Psoas muscle (tissue), 7 donors: ENCODE measurements at regions not wholly inside any gene's neighbourhood (a gene's known extent, or its start where the extent isn't known, plus 50 kb on each side); places are given as distances from the start of the nearest gene placed in this dataset.

ENCODE experiments used
- ATAC-seq, 4 donors: fragments of 200-7000 bp; cut with Tn5 transposase; one replicate each; pipeline ENCODE4 v1.9.1; 2020; ENCODE audit warnings: moderate library complexity in 3 of 4, mild to moderate bottlenecking in 2 of 4
- DNase-seq, 2 donors: peaks; one replicate each; pipeline ENCODE4 v3.0.0-alpha.2; 2020
- H3K27ac ChIP-seq: fragments of 200-600 bp; one replicate; pipeline ENCODE4 v1.8.0; 2022
- H3K27me3 ChIP-seq, 3 donors: fragments of 200-600 bp in 1 of 3; one replicate each; pipeline versions ENCODE4 v1.6.1 to v1.8.0; 2013 to 2022; ENCODE audit warnings: low read length in 2 of 3, mild to moderate bottlenecking in 2 of 3, moderate library complexity in 1 of 3; ENCODE audit not compliant: insufficient read depth in 3 of 3
- H3K36me3 ChIP-seq, 2 donors: fragments of 200-600 bp in 1 of 2; one replicate each; pipeline versions ENCODE4 v1.6.1 to v1.8.0; 2013 to 2022; ENCODE audit warnings: low read depth in 1 of 2, mild to moderate bottlenecking in 1 of 2, moderate library complexity in 1 of 2; ENCODE audit not compliant: insufficient read depth in 1 of 2
- H3K4me1 ChIP-seq: fragments of 200-600 bp; one replicate; pipeline ENCODE4 v1.8.0; 2022
- H3K4me3 ChIP-seq: fragments of 200-600 bp; one replicate; pipeline ENCODE4 v1.8.0; 2022; ENCODE audit warnings: mild to moderate bottlenecking
- H3K9me3 ChIP-seq: fragments of 200-600 bp; one replicate; pipeline ENCODE4 v1.8.0; 2022
- CTCF ChIP-seq: fragments of 200-600 bp; IDR thresholded peaks from one replicate; pipeline ENCODE4 v1.8.0; 2022; ENCODE audit warnings: antibody characterized with exemption
- WGBS, 3 donors: extraction: QIAGEN DNeasy Blood & Tissue Kit; methylation state at CpG; one replicate each; pipeline versions ENCODE4 v1.1.6 to v1.1.7; 2013; 5-methylcytosine and 5-hydroxymethylcytosine counted together
- intact Hi-C, 2 donors: fragments of 100-400 bp; cut with DNase I; formaldehyde crosslinking; loops; one replicate each; pipeline versions ENCODE4 v1.11.0 to v1.14.2; 2022
- donor health status: healthy with polysubstance abuse.
- donor health status: DM: no; HTN: no; CAD: no; lungs with moderate emphysema.
- donor health status: Bipolar disorder and iron deficiency.
- donor health status: healthy.
- donor health status: DM: yes; HTN: yes; CAD: no.
- donor health status: DM: no; HTN: no; CAD: no.
- donor health status: DM: yes; HTN: yes; CAD: no.

- Histone ChIP-seq H3K9me3 (no peaks in the 10 kb centered on the region), H3K4me3 (no peak overlapping the region), H3K36me3 (no peaks in the 10 kb centered on the region), H3K27me3 (no peaks in the 10 kb centered on the region), H3K27ac (no peak overlapping the region), H3K4me1 (no peaks in the 10 kb centered on the region)
- ATAC-seq (no peak), DNase-seq (no peak)
- intact Hi-C loops: no loop called here
- no peak for TF ChIP-seq CTCF
Observed at GRCh38 chr3:161796312-161796711, 299.7 kb downstream of the OTOL1 start.

DNA sequence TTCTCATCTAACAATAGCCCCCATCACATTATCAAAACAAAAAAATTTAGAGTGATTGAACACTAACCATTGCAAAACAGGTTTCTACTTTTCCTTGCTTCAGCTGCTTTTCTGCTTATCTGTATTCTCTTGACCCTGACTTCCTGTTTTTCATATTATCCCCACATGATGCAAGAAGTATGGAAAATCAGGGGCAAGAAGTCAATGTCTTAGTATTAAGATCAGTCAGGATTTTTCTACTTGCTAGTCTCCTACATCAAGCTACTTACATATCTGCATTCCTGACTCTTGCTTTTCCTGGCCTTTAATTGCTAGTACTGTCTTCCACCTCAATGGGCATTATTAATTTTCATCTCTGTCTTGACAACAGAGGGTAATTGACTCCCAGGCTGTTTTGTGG, 300.2 kb downstream of the OTOL1 start:
- no peak overlapping the region for H3K27ac ChIP-seq
- no peak for TF ChIP-seq CTCF

DNA sequence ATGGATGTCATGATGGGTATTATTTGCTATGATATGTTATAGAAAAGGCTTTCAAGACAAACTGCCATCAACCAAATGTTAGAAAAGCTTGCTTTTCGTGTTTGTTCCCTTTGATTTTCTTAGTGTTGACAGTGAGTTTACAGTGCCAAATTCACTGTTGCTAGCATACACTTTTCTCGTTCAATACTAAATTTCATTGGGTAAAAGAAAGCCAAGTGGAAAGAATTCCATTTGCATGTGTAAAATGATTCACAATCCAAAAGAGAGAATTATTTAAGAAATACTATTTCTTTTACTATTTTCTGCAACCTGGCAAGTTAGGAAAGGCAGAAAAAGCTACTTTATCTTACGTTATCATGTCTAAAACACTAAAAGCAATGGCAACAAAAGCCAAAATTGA, 301.4 kb downstream of the OTOL1 start:
- DNase-seq (no peak), ATAC-seq (no peak)
- intact Hi-C loops: no loop called here
- no peaks in the 10 kb centered on the region for H3K36me3 ChIP-seq
- TF ChIP-seq CTCF: no peak
- no peaks in the 10 kb centered on the region for H3K4me1 ChIP-seq
- H3K9me3 ChIP-seq: no peaks in the 10 kb centered on the region
- WGBS, 3 donors: 55 to 73% (median 64%) methylated on average over 3 of the region's 3 CpGs
- no peak overlapping the region for H3K4me3 ChIP-seq
- H3K27ac ChIP-seq: no peak overlapping the region
- no peaks in the 10 kb centered on the region for H3K27me3 ChIP-seq

More for the DNA sequence above, 300.2 kb downstream of the OTOL1 start:
- H3K36me3 ChIP-seq: no peaks in the 10 kb centered on the region
- H3K27me3 ChIP-seq: no peaks in the 10 kb centered on the region
- H3K4me1 ChIP-seq: no peaks in the 10 kb centered on the region
- no peaks in the 10 kb centered on the region for H3K9me3 ChIP-seq
- intact Hi-C loops: no loop called here
- DNase-seq (no peak), ATAC-seq (no peak)
- H3K4me3 ChIP-seq: no peak overlapping the region

GRCh38 chr3:161800985-161801559, 304.5 kb downstream of the OTOL1 start:
- H3K9me3 ChIP-seq: no peaks in the 10 kb centered on the region
- no peaks in the 10 kb centered on the region for H3K27me3 ChIP-seq
- no peak for ATAC-seq
- 2 to 54% (median 32%) methylated on average over 1 of the region's 1 CpG for WGBS, 3 donors
- intact Hi-C loops: no loop called here
- TF ChIP-seq CTCF: no peak
- no peak overlapping the region for H3K27ac ChIP-seq
- H3K4me1 ChIP-seq: no peaks in the 10 kb centered on the region
- H3K36me3 ChIP-seq: no peaks in the 10 kb centered on the region
- no peak overlapping the region for H3K4me3 ChIP-seq
- DNase-seq: no peak

GRCh38 chr3:161818106-161818505, 321.5 kb downstream of the OTOL1 start:
- H3K27me3 ChIP-seq: no peaks in the 10 kb centered on the region
- ATAC-seq (no peak), DNase-seq (no peak)
- H3K9me3 ChIP-seq: no peaks in the 10 kb centered on the region
- H3K4me3 ChIP-seq: no peak overlapping the region
- WGBS, 3 donors: 75 to 95% (median 86%) methylated on average over 1 of the region's 1 CpG
- intact Hi-C loops: no loop called here
- H3K36me3 ChIP-seq: no peaks in the 10 kb centered on the region
- H3K27ac ChIP-seq: no peak overlapping the region
- no peak for TF ChIP-seq CTCF
- no peaks in the 10 kb centered on the region for H3K4me1 ChIP-seq
